Stimulated activated CD4-positive, alpha-beta T cell treated with anti-CD3 and anti-CD28 coated beads, Interleukin-2, amount 100 ng/mL, for 24 hours (primary cell): ENCODE measurements at regions not wholly inside any gene's neighbourhood (a gene's known extent, or its start where the extent isn't known, plus 50 kb on each side); places are given as distances from the start of the nearest gene placed in this dataset.

Source experiments
- DNase-seq, 2 donors: peaks; one replicate each; pipeline ENCODE4 v3.0.0-alpha.2; 2020

GRCh38 chr15:69798481-69799250, 299.1 kb downstream of the TLE3 start:
- no peak for DNase-seq

- DNase-seq = no peak
These were observed 296.6 kb downstream of the TLE3 start for GRCh38 chr15:69801144-69801543.

GRCh38 chr15:69802432-69802831, 295.3 kb downstream of the TLE3 start:
- DNase-seq = no peak

GRCh38 chr15:69804786-69805185, 292.9 kb downstream of the TLE3 start:
- no peak for DNase-seq

GRCh38 chr15:69805248-69805953, 292.3 kb downstream of the TLE3 start:
- DNase-seq = no peak

- DNase-seq = no peak
These were observed 291.3 kb downstream of the TLE3 start for GRCh38 chr15:69806287-69806915.

- DNase-seq = no peak
These were observed 290.0 kb downstream of the TLE3 start for GRCh38 chr15:69807721-69808120.

- no peak for DNase-seq
These were observed 289.0 kb downstream of the TLE3 start for GRCh38 chr15:69808756-69809155.

- DNase-seq = no peak
These were observed 288.3 kb downstream of the TLE3 start for GRCh38 chr15:69809421-69809820.

GRCh38 chr15:69810431-69811354, 287.0 kb downstream of the TLE3 start:
- DNase-seq = no peak

GRCh38 chr15:69812861-69813261, 284.9 kb downstream of the TLE3 start:
- no peak for DNase-seq

- DNase-seq = no peak
These were observed 283.8 kb downstream of the TLE3 start for GRCh38 chr15:69813881-69814280.

GRCh38 chr15:69814932-69815331, 282.8 kb downstream of the TLE3 start:
- DNase-seq = no peak

- no peak for DNase-seq
These were observed 281.9 kb downstream of the TLE3 start for GRCh38 chr15:69815793-69816192.

- DNase-seq = no peak
These were observed 281.2 kb downstream of the TLE3 start for GRCh38 chr15:69816522-69816921.

- DNase-seq = no peak
These were observed 279.2 kb downstream of the TLE3 start for GRCh38 chr15:69818529-69818928.

- DNase-seq = no peak
These were observed 278.3 kb downstream of the TLE3 start for GRCh38 chr15:69819371-69819770.

- DNase-seq = no peak
These were observed 276.9 kb downstream of the TLE3 start for GRCh38 chr15:69820819-69821218.

GRCh38 chr15:69823223-69823907, 274.4 kb downstream of the TLE3 start:
- no peak for DNase-seq

- DNase-seq = no peak
These were observed 273.4 kb downstream of the TLE3 start for GRCh38 chr15:69824075-69824876.

- DNase-seq = no peak
These were observed 272.8 kb downstream of the TLE3 start for GRCh38 chr15:69824877-69825406.
